LHCN-M2 (cell line): ENCODE measurements at regions not wholly inside any gene's neighbourhood (a gene's known extent, or its start where the extent isn't known, plus 50 kb on each side); places are given as distances from the start of the nearest gene placed in this dataset.

Source experiments
- DNase-seq: peaks from one replicate; pipeline ENCODE4 v3.0.0-alpha.2; 2012; ENCODE audit warnings: low read depth

- DNase-seq = no peak
Observed at GRCh38 chr3:134302674-134303073, 52.0 kb upstream of the RYK start.

- DNase-seq = peak; percentile 15
Observed at GRCh38 chr3:134300520-134300919, 49.9 kb upstream of the RYK start.
